T-helper 2 cell treated with Interferon-gamma antibody and Interleukin-4, amounts not matched to agents 5 μg/mL and 100 μg/mL, for 36 hours (primary cell): ENCODE measurements at regions not wholly inside any gene's neighbourhood (a gene's known extent, or its start where the extent isn't known, plus 50 kb on each side); places are given as distances from the start of the nearest gene placed in this dataset.

Source experiments
- DNase-seq: peaks from one replicate; pipeline ENCODE4 v3.0.0; 2021; ENCODE audit warnings: low spot score
- H3K27ac Mint-ChIP-seq: one replicate; pipeline ENCODE4 v1.8.0; 2021; ENCODE audit warnings: mild to moderate bottlenecking, mixed read lengths
- H3K27me3 Mint-ChIP-seq: one replicate; pipeline ENCODE4 v1.8.0; 2021; ENCODE audit warnings: low read depth, mixed read lengths
- H3K36me3 Mint-ChIP-seq: one replicate; pipeline ENCODE4 v1.8.0; 2021; ENCODE audit warnings: low read depth, mixed read lengths
- H3K4me1 Mint-ChIP-seq: one replicate; pipeline ENCODE4 v1.8.0; 2021; ENCODE audit warnings: low read depth, mixed read lengths
- H3K4me3 Mint-ChIP-seq: one replicate; pipeline ENCODE4 v1.8.0; 2022; ENCODE audit warnings: mild to moderate bottlenecking, moderate library complexity, mixed read lengths
- H3K9me3 Mint-ChIP-seq: one replicate; pipeline ENCODE4 v1.8.0; 2021; ENCODE audit warnings: mixed read lengths

DNA sequence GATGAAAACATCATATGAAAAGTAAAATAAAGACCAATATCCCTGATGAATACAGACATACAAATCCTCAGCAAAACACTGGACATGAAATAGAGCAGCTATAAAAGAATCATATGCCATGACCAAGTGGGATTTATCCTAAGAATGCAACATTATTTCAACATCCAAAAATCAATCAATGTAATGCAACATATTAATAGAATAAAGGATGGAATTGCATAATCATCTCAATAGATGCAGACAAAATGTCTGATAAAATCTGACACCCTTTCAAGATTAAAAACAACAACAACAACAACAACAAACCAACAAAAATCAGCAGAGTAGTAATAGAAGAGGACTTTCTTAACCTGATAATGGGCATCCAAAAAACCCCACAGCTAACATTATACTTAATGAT, 63.8 kb upstream of the IL1R1 start:
- Mint-ChIP-seq H3K27ac (no peak overlapping the region), H3K36me3 (no peaks in the 10 kb centered on the region), H3K27me3 (peaks cover 28% of the 10 kb centered on the region), H3K4me1 (peaks cover 22% of the 10 kb centered on the region), H3K9me3 (no peaks in the 10 kb centered on the region), H3K4me3 (no peak overlapping the region)
- no peak for DNase-seq

DNA sequence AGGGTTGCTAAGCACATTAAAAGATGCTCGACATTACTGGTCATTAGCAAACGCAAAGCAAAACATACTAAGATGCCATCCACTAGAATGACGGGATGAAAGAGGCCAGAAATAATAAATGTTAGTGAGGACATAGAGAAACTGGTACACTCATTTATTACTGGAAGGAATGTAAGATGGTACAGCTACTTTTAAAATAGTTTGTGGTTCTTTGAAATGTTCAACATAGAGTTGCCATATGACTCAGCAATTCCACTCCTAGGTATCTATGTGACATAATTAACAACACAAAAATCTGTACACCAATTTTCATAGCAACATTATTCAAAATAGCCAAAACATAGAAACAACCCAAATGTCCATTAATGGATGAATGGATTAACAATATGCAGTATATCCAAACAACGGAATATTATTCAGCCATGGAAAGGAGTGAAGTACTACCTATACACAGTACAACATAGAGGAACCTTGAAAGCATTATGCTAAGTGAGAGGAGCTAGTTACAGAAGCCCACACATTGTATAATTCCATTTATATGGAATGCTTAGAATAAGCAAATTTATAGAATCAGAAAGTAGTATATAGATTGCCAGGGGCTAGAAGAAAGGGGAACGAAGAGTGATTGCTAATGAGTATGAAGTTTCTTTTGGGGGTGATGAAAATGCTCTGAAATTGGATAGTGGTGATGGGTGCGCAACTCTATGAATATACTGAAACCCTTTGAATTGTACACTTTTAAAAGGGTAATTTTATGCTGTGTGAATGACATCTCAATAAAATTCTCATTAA, 61.9 kb upstream of the IL1R1 start:
- DNase-seq = no peak
- Mint-ChIP-seq H3K27ac (peak overlapping the region; percentile 61), H3K4me1 (peaks cover 22% of the 10 kb centered on the region), H3K36me3 (no peaks in the 10 kb centered on the region), H3K9me3 (no peaks in the 10 kb centered on the region), H3K27me3 (peaks cover 35% of the 10 kb centered on the region), H3K4me3 (no peak overlapping the region)

DNA sequence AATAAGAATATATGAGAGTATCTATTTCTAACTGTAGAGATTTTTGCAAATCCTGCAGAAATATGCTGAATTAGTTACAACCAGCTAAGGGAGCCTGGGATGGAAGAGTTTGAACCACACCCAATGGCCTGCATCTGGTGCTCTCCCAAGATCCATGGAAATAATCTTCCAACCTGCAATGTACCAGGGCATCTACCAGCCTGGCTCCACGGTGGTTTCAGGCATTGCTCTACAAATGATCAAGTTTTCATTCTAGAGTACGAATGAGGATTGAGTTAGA, 61.4 kb upstream of the IL1R1 start:
- Mint-ChIP-seq H3K27ac (no peak overlapping the region), H3K4me3 (no peak overlapping the region)

DNA sequence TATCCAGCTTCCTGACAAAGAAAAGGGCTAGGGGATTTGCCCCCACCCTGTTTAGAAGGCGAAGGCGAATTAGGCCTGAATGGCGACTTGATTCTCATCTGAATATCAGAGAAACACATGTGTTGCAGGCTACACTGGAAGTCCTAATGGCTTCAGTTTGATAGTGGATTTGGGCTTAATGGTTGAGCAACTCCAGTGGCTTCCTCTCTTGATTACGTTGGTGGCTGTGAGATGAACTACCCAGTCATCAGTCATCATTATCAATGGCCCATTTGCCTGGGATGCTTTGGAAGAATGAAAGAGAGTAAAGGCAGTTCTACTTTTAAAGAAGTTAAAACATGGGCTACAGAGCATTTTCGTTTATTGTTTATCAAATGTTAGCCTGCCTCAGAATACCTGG, 60.9 kb upstream of the IL1R1 start:
- no peak overlapping the region for H3K27ac Mint-ChIP-seq
- no peaks in the 10 kb centered on the region for H3K36me3 Mint-ChIP-seq
- H3K9me3 Mint-ChIP-seq = no peaks in the 10 kb centered on the region
- no peak for DNase-seq
- peaks cover 22% of the 10 kb centered on the region for H3K4me1 Mint-ChIP-seq
- H3K4me3 Mint-ChIP-seq = no peak overlapping the region
- H3K27me3 Mint-ChIP-seq = peaks cover 40% of the 10 kb centered on the region

More for the DNA sequence above, 61.4 kb upstream of the IL1R1 start:
- H3K27me3 Mint-ChIP-seq = peaks cover 39% of the 10 kb centered on the region
- H3K4me1 Mint-ChIP-seq = peaks cover 22% of the 10 kb centered on the region
- no peaks in the 10 kb centered on the region for H3K9me3 Mint-ChIP-seq
- no peaks in the 10 kb centered on the region for H3K36me3 Mint-ChIP-seq
- no peak for DNase-seq

DNA sequence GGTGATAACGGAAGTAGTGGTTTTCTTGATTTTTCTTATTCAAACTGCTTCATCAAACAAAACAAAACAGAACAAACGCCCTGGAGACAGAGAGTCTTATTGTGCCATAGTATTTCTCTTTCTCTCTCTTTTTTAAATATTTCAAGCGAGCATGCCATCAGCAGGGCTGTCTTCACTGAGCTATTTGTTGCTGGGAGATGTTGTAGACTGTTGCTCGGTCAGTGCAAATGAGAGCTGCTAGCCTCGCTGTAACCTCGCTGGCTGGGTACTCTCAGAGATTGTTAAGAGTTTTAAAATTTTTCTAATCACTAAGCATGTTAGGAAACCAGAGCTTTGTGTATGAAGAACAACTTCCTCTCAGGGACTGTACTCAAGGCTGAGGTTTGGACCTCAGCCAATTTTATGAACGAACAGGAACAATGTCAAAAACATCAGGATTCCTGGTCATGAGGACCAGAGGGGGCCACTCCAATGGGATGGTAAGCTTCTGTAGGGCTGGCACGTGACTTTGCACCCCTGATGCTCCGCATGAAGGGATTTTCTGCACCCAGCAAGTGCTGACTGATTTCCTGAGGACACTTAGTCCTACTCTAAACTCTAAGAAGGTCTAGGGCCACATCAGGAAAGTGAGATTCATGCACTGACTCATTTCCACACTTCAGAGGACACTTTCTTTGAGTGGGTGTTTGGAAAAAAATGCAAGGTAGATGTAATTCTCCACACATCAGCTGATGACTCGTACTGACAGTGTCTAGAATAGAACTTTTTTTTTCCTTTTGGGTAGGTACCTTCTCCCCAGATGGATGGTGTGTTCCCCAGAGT, 59.8 kb upstream of the IL1R1 start:
- DNase-seq = peak; percentile 72
- peaks cover 39% of the 10 kb centered on the region for H3K27me3 Mint-ChIP-seq
- peak overlapping the region; percentile 65 for H3K4me3 Mint-ChIP-seq
- H3K4me1 Mint-ChIP-seq = peaks cover 22% of the 10 kb centered on the region
- H3K27ac Mint-ChIP-seq = peak overlapping the region; percentile 51
- no peaks in the 10 kb centered on the region for H3K36me3 Mint-ChIP-seq
- peaks cover 3% of the 10 kb centered on the region for H3K9me3 Mint-ChIP-seq

DNA sequence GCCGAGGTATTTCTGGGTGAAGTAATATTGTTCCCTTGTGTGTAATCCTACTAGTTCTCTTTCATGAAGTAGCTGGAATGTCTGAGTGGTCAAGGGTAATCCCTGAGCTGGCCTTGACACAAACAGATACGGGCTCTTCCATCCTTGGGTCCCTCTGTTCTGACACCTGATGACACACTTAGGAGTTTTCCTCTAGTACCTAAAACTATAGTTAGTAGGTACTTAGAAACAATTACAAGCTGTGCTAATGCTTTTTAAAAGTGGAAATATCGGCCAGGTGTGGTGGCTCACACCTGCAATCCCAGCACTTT, 59.2 kb upstream of the IL1R1 start:
- no peak for DNase-seq
- Mint-ChIP-seq H3K4me1 (peaks cover 22% of the 10 kb centered on the region), H3K27me3 (peaks cover 39% of the 10 kb centered on the region), H3K36me3 (no peaks in the 10 kb centered on the region), H3K4me3 (no peak overlapping the region), H3K27ac (no peak overlapping the region), H3K9me3 (peaks cover 7% of the 10 kb centered on the region)

DNA sequence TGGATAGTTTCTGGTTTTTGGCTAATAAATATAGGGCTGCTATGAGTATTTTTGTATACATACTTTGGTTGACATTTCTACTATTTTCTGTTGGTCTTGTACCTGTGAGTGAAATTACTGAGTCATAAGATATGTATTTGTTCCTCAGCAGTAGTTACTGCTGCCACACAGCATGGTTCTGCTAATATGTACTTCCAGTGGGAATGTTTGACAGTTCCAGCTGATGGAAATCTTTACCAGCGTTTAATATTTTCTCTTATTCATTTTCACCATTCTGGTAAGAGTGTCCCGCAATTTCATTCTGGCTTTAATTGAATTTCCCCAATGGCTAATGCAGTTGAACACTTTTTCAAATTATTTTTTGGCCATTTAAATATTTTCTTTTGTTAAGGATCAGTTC, 57.9 kb upstream of the IL1R1 start:
- H3K36me3 Mint-ChIP-seq = no peaks in the 10 kb centered on the region
- no peak overlapping the region for H3K27ac Mint-ChIP-seq
- H3K9me3 Mint-ChIP-seq = peaks cover 12% of the 10 kb centered on the region
- H3K27me3 Mint-ChIP-seq = peaks cover 38% of the 10 kb centered on the region
- no peak for DNase-seq
- H3K4me1 Mint-ChIP-seq = peaks cover 22% of the 10 kb centered on the region
- no peak overlapping the region for H3K4me3 Mint-ChIP-seq

DNA sequence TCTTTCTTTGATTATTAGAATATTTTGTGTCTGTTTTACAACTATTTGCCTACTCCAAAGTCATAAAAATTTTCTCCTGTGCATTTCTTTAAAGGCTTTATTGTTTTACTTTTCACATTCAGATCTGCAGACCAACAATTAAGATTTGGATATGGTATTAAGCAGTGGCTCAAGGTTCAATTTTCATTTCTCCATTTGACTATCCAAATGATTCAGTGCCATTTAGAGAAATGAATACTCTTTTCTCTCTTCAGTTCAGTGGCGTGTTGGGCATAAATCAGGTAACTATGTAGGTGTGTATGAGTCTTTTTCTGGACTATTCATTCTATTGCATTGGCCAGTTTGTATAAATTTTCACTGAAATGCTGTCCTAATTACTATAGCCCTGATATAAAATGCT, 57.3 kb upstream of the IL1R1 start:
- H3K27ac Mint-ChIP-seq = no peak overlapping the region
- H3K4me3 Mint-ChIP-seq = no peak overlapping the region
- H3K27me3 Mint-ChIP-seq = peaks cover 38% of the 10 kb centered on the region
- peaks cover 15% of the 10 kb centered on the region for H3K9me3 Mint-ChIP-seq
- no peak for DNase-seq
- no peaks in the 10 kb centered on the region for H3K36me3 Mint-ChIP-seq
- peaks cover 20% of the 10 kb centered on the region for H3K4me1 Mint-ChIP-seq

DNA sequence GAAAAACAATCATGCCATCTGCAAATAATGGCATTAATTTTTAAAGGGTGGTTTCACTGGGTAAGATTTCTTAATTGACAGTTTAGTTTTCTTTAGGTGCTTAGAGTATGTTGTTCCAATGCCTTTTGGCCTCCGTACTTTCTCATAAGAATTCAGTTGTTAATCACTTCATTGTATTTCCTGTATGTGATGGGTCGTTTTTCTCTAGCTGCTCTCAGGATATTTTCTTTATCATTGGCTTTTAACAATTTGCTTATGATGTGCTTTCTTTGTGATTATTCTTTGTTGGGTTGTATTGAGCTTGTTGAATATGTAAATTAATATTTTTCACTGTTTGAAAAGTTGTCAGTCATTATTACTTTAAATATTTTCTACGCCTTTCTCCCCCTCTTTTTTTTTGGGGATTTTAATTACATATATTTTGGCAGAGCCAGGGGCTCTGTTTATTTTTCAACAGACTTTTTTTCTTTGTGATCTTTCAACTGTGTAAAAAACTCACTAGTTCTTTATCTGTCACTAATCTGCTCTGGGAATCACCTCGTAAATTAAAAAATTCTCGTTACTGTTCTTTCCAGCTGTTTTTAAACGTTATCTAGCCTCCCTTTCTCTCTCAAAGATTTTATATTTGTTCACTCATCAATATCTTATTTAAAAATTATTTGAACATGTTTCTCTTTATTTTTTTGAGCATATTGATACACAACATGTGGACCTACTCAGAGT, 56.2 kb upstream of the IL1R1 start:
- H3K4me1 Mint-ChIP-seq = peaks cover 13% of the 10 kb centered on the region
- H3K27ac Mint-ChIP-seq = no peak overlapping the region
- peaks cover 24% of the 10 kb centered on the region for H3K9me3 Mint-ChIP-seq
- peaks cover 39% of the 10 kb centered on the region for H3K27me3 Mint-ChIP-seq
- DNase-seq = no peak
- no peak overlapping the region for H3K4me3 Mint-ChIP-seq
- no peaks in the 10 kb centered on the region for H3K36me3 Mint-ChIP-seq

DNA sequence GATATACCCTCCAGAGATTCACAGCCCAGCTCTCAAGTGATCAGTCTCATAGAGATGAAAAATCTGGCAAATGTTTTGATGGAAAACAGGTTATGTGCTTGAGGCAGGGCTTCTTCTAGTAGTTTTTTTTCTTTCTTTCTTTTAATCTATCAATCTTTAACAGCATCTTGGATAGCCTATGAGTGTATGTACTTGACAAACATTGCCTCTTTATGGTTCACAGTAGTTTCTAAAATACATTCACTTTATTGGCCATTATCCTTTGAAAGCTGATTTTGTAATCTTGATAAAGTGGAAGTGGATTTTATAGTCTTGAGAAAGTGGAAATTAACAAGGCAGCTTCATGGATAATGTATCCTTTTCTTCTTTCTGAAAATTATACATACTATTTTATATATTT, 51.4 kb upstream of the IL1R1 start:
- H3K27me3 Mint-ChIP-seq = peaks cover 33% of the 10 kb centered on the region
- no peaks in the 10 kb centered on the region for H3K36me3 Mint-ChIP-seq
- no peak overlapping the region for H3K27ac Mint-ChIP-seq
- H3K4me1 Mint-ChIP-seq = no peaks in the 10 kb centered on the region
- H3K9me3 Mint-ChIP-seq = peaks cover 29% of the 10 kb centered on the region
- DNase-seq = no peak
- H3K4me3 Mint-ChIP-seq = no peak overlapping the region

DNA sequence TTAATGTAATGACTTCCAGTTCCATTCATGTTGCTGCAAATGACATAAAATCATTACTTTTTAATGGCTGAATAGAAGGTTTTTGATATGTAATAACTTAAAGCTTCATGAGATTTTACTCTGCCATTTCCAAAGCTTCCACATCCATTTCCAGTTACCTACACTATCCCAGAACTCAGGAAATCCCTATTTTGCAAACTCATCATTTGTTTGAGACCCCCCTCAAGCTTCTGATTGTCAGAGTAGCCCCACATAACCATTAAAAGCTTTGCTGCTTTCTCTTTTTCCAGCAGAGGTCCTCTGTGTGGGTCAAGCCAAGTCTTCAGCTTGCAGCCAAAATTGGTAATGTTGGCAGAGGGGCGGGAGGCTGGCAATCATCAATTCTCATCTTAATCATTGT, 50.6 kb upstream of the IL1R1 start:
- peaks cover 29% of the 10 kb centered on the region for H3K9me3 Mint-ChIP-seq
- no peaks in the 10 kb centered on the region for H3K4me1 Mint-ChIP-seq
- H3K4me3 Mint-ChIP-seq = no peak overlapping the region
- H3K27me3 Mint-ChIP-seq = peaks cover 33% of the 10 kb centered on the region
- H3K27ac Mint-ChIP-seq = no peak overlapping the region
- no peaks in the 10 kb centered on the region for H3K36me3 Mint-ChIP-seq
- no peak for DNase-seq

DNA sequence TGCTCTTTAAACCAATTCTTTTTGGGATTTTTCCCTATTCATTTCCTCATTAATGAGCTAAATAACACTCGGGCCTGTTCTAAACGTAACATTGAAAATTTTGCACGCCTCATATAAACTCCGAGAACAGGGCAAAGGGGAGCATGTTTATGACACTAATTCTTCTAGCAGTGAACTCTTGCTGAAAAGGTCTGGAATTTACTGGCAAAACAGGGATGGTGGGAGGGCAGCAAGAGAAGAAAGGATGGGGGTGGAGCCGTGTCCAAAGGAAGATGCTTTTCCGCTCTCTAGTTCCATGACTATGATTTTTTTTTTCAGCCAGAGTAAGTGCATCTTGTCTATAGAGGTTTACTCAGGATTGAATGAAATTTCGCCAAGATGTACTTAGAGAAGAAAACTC, 50.0 kb upstream of the IL1R1 start:
- Mint-ChIP-seq H3K27ac (no peak overlapping the region), H3K36me3 (no peaks in the 10 kb centered on the region), H3K4me3 (no peak overlapping the region), H3K4me1 (no peaks in the 10 kb centered on the region), H3K9me3 (peaks cover 28% of the 10 kb centered on the region), H3K27me3 (peaks cover 35% of the 10 kb centered on the region)
- no peak for DNase-seq
